HFFc6 (cell line): ENCODE measurements at regions not wholly inside any gene's neighbourhood (a gene's known extent, or its start where the extent isn't known, plus 50 kb on each side); places are given as distances from the start of the nearest gene placed in this dataset.

Source experiments
- DNase-seq: peaks from one replicate; pipeline ENCODE4 v3.0.0-alpha.2; 2018
- H3K27ac Mint-ChIP-seq: 2 replicates; pipeline ENCODE4 v1.8.0; 2020; ENCODE audit warnings: mild to moderate bottlenecking, mixed read lengths
- H3K27me3 Mint-ChIP-seq: 2 replicates; pipeline ENCODE4 v1.8.0; 2021; ENCODE audit warnings: mild to moderate bottlenecking, moderate library complexity, mixed read lengths; ENCODE audit not compliant: insufficient read depth
- H3K36me3 Mint-ChIP-seq: 2 replicates; pipeline ENCODE4 v1.8.0; 2021; ENCODE audit warnings: low read depth, mixed read lengths
- H3K4me1 Mint-ChIP-seq: 2 replicates; pipeline ENCODE4 v1.8.0; 2020; ENCODE audit warnings: low read depth, mixed read lengths
- H3K4me3 Mint-ChIP-seq: 2 replicates; pipeline ENCODE4 v1.8.0; 2020; ENCODE audit warnings: mild to moderate bottlenecking, moderate library complexity, mixed read lengths
- H3K9me3 Mint-ChIP-seq: 2 replicates; pipeline ENCODE4 v1.8.0; 2020; ENCODE audit warnings: mild to moderate bottlenecking, mixed read lengths
- CTCF ChIP-seq: fragments of 200-600 bp; sonication (generic); IDR thresholded peaks from 2 replicates; pipeline ENCODE4 v1.5.0; 2021; ENCODE audit warnings: antibody characterized with exemption, mild to moderate bottlenecking

GRCh38 chr1:38128926-38129453, 82.4 kb upstream of the POU3F1 start:
- Mint-ChIP-seq H3K36me3 (no peaks in the 10 kb centered on the region), H3K27ac (no peak overlapping the region), H3K4me3 (no peak overlapping the region), H3K9me3 (no peaks in the 10 kb centered on the region), H3K4me1 (peaks cover 16% of the 10 kb centered on the region; the same call in 1 of the 2 replicates), H3K27me3 (peaks cover 29% of the 10 kb centered on the region)
- TF ChIP-seq CTCF = no peak
- no peak for DNase-seq

- no peaks in the 10 kb centered on the region for H3K9me3 Mint-ChIP-seq
- DNase-seq = no peak
- H3K27ac Mint-ChIP-seq = no peak overlapping the region
- H3K4me3 Mint-ChIP-seq = no peak overlapping the region
- peaks cover 26% of the 10 kb centered on the region for H3K27me3 Mint-ChIP-seq
- TF ChIP-seq CTCF = no peak
- H3K4me1 Mint-ChIP-seq = peaks cover 17% of the 10 kb centered on the region
- no peaks in the 10 kb centered on the region for H3K36me3 Mint-ChIP-seq
Measured at GRCh38 chr1:38128511-38128910, 81.9 kb upstream of the POU3F1 start.

GRCh38 chr1:38127428-38127827, 80.8 kb upstream of the POU3F1 start:
- no peak overlapping the region for H3K27ac Mint-ChIP-seq

GRCh38 chr1:38126970-38127369, 80.4 kb upstream of the POU3F1 start:
- Mint-ChIP-seq H3K9me3 (no peaks in the 10 kb centered on the region), H3K27me3 (peaks cover 17% of the 10 kb centered on the region)
- no peak for DNase-seq

More at GRCh38 chr1:38127428-38127827, 80.8 kb upstream of the POU3F1 start:
- TF ChIP-seq CTCF = no peak
- Mint-ChIP-seq H3K27me3 (peaks cover 20% of the 10 kb centered on the region), H3K36me3 (no peaks in the 10 kb centered on the region), H3K9me3 (no peaks in the 10 kb centered on the region), H3K4me1 (peaks cover 21% of the 10 kb centered on the region), H3K4me3 (no peak overlapping the region)
- no peak for DNase-seq

GRCh38 chr1:38125837-38126520, 79.4 kb upstream of the POU3F1 start:
- no peak overlapping the region for H3K27ac Mint-ChIP-seq
- TF ChIP-seq CTCF = no peak
- no peak overlapping the region for H3K4me3 Mint-ChIP-seq
- peaks cover 14% of the 10 kb centered on the region for H3K27me3 Mint-ChIP-seq
- no peaks in the 10 kb centered on the region for H3K36me3 Mint-ChIP-seq
- peaks cover 18% of the 10 kb centered on the region for H3K4me1 Mint-ChIP-seq
- DNase-seq = no peak
- no peaks in the 10 kb centered on the region for H3K9me3 Mint-ChIP-seq

More at GRCh38 chr1:38126970-38127369, 80.4 kb upstream of the POU3F1 start:
- H3K4me1 Mint-ChIP-seq = peaks cover 21% of the 10 kb centered on the region
- TF ChIP-seq CTCF = no peak
- H3K27ac Mint-ChIP-seq = no peak overlapping the region
- no peaks in the 10 kb centered on the region for H3K36me3 Mint-ChIP-seq
- H3K4me3 Mint-ChIP-seq = no peak overlapping the region
